A204.1 (cell line): ENCODE measurements at regions not wholly inside any gene's neighbourhood (a gene's known extent, or its start where the extent isn't known, plus 50 kb on each side); places are given as distances from the start of the nearest gene placed in this dataset.
"Not testable (repeated sequence)": the region's sequence is repeated elsewhere in the genome, so short reads cannot be mapped to it uniquely, and the experiment has no call there.

ENCODE experiments used
- FAIRE-seq: peaks from 2 replicates; lab custom pipeline; 2012; peaks lifted over from hg19 to GRCh38; lab: Jason Lieb, UNC

- FAIRE-seq, result no peak
Observed at GRCh38 chr10:8173866-8174243, 119.4 kb downstream of the GATA3 start.

- no peak for FAIRE-seq
Observed at GRCh38 chr10:8174762-8175161, 120.3 kb downstream of the GATA3 start.

- not testable (repeated sequence) for FAIRE-seq
Observed at GRCh38 chr10:8177526-8177925, 123.0 kb downstream of the GATA3 start.

- not testable (repeated sequence) for FAIRE-seq
Observed at GRCh38 chr10:8179773-8180172, 125.3 kb downstream of the GATA3 start.

- no peak for FAIRE-seq
Observed at GRCh38 chr10:8180360-8181109, 126.0 kb downstream of the GATA3 start.

GRCh38 chr10:8181496-8182157, 127.1 kb downstream of the GATA3 start:
- FAIRE-seq, result no peak

- FAIRE-seq, result no peak
Observed at GRCh38 chr10:8182806-8183205, 128.3 kb downstream of the GATA3 start.

- no peak for FAIRE-seq
Observed at GRCh38 chr10:8183241-8183704, 128.8 kb downstream of the GATA3 start.

- no peak for FAIRE-seq
Observed at GRCh38 chr10:8187171-8187666, 132.7 kb downstream of the GATA3 start.

GRCh38 chr10:8189458-8189857, 135.0 kb downstream of the GATA3 start:
- no peak for FAIRE-seq

GRCh38 chr10:8192301-8192700, 137.8 kb downstream of the GATA3 start:
- FAIRE-seq, result no peak

- FAIRE-seq, result no peak
Observed at GRCh38 chr10:8193546-8193945, 139.1 kb downstream of the GATA3 start.

GRCh38 chr10:8194050-8194449, 139.6 kb downstream of the GATA3 start:
- no peak for FAIRE-seq

GRCh38 chr10:8206882-8207281, 152.4 kb downstream of the GATA3 start:
- no peak for FAIRE-seq

- no peak for FAIRE-seq
Observed at GRCh38 chr10:8211631-8212030, 157.1 kb downstream of the GATA3 start.

- no peak for FAIRE-seq
Observed at GRCh38 chr10:8213735-8214134, 159.2 kb downstream of the GATA3 start.

- no peak for FAIRE-seq
Observed at GRCh38 chr10:8214587-8214986, 160.1 kb downstream of the GATA3 start.

GRCh38 chr10:8216893-8217292, 162.4 kb downstream of the GATA3 start:
- FAIRE-seq, result no peak

- FAIRE-seq, result no peak
Observed at GRCh38 chr10:8221451-8221850, 167.0 kb downstream of the GATA3 start.

- FAIRE-seq, result no peak
Observed at GRCh38 chr10:8224591-8224990, 170.1 kb downstream of the GATA3 start.

GRCh38 chr10:8225187-8225586, 170.7 kb downstream of the GATA3 start:
- FAIRE-seq, result no peak

- no peak for FAIRE-seq
Observed at GRCh38 chr10:8227246-8227645, 172.8 kb downstream of the GATA3 start.

- FAIRE-seq, result no peak
Observed at GRCh38 chr10:8229153-8229552, 174.7 kb downstream of the GATA3 start.

- no peak for FAIRE-seq
Observed at GRCh38 chr10:8230902-8231301, 176.4 kb downstream of the GATA3 start.
